Mesodermal cell (in vitro differentiated cells): ENCODE measurements at regions not wholly inside any gene's neighbourhood (a gene's known extent, or its start where the extent isn't known, plus 50 kb on each side); places are given as distances from the start of the nearest gene placed in this dataset.

Source experiments
- H3K27ac ChIP-seq: 2 replicates; pipeline ENCODE4 v1.7.0; 2013; ENCODE audit warnings: mild to moderate bottlenecking, low read depth, low read length, moderate library complexity; ENCODE audit not compliant: severe bottlenecking
- H3K36me3 ChIP-seq: 2 replicates; pipeline ENCODE4 v1.7.1; 2013; ENCODE audit warnings: mild to moderate bottlenecking, low read length, moderate library complexity; ENCODE audit not compliant: control insufficient read depth, insufficient read depth
- H3K4me1 ChIP-seq: one replicate; pipeline ENCODE4 v1.7.1; 2013; ENCODE audit warnings: mild to moderate bottlenecking, low read length; ENCODE audit not compliant: insufficient read depth, control insufficient read depth, poor library complexity, severe bottlenecking
- H3K4me3 ChIP-seq: 2 replicates; pipeline ENCODE4 v1.7.0; 2013; ENCODE audit warnings: low read length, control low read depth, mild to moderate bottlenecking; ENCODE audit not compliant: insufficient read depth, poor library complexity, severe bottlenecking; ENCODE audit errors: extremely low read depth
- H3K9me3 ChIP-seq: 2 replicates; pipeline ENCODE4 v1.7.1; 2013; ENCODE audit warnings: mild to moderate bottlenecking, low read length, moderate library complexity; ENCODE audit not compliant: control insufficient read depth
- WGBS, 2 experiments: methylation state at CpG; one replicate each; pipeline ENCODE4 v1.1.5; 2013; ENCODE audit warnings: missing lambda C conversion rate in 2 of 2; ENCODE audit not compliant: insufficient coverage in 2 of 2; 5-methylcytosine and 5-hydroxymethylcytosine counted together

GRCh38 chr15:97875025-97875512 lies 85.4 kb upstream of the ARRDC4 start:
- 95 to 100% methylated on average over 4 to 5 of the region's 6 CpGs for WGBS, 2 experiments
- no peak overlapping the region for H3K4me3 ChIP-seq
- no peaks in the 10 kb centered on the region for H3K36me3 ChIP-seq
- no peaks in the 10 kb centered on the region for H3K4me1 ChIP-seq
- H3K27ac ChIP-seq = no peak overlapping the region
- H3K9me3 ChIP-seq = no peaks in the 10 kb centered on the region

GRCh38 chr15:97875513-97876280 lies 84.8 kb upstream of the ARRDC4 start:
- H3K4me1 ChIP-seq = no peaks in the 10 kb centered on the region
- no peaks in the 10 kb centered on the region for H3K36me3 ChIP-seq
- no peak overlapping the region for H3K4me3 ChIP-seq
- no peak overlapping the region for H3K27ac ChIP-seq
- no peaks in the 10 kb centered on the region for H3K9me3 ChIP-seq
- WGBS, 2 experiments = 93 to 95% methylated on average over 35 to 46 of the region's 49 CpGs

DNA sequence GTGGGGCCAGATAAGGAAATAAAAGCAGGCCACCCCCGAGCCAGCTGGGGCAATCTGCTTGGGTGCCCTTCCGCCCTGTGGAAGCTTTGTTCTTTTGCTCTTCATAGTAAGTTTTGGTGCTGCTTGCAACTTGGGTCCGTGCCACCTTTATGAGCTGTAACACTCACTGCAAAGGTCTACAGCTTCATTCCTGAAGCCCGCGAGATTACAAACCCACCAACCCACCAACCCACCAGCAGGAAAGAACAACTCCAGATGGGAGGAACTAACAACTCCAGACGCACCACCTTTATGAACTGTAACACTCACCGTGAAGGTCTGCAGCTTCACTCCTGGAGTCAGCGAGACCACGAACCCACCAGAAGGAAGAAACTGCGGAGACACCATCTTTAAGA lies 84.2 kb upstream of the ARRDC4 start:
- H3K36me3 ChIP-seq = no peaks in the 10 kb centered on the region
- no peak overlapping the region for H3K4me3 ChIP-seq
- H3K27ac ChIP-seq = no peak overlapping the region
- 88 to 94% methylated on average over 5 to 8 of the region's 10 CpGs for WGBS, 2 experiments
- H3K9me3 ChIP-seq = no peaks in the 10 kb centered on the region
- H3K4me1 ChIP-seq = no peaks in the 10 kb centered on the region

- no peak overlapping the region for H3K27ac ChIP-seq
- no peaks in the 10 kb centered on the region for H3K9me3 ChIP-seq
- no peaks in the 10 kb centered on the region for H3K36me3 ChIP-seq
- 70 to 73% methylated on average over 6 of the region's 8 CpGs for WGBS, 2 experiments
- no peak overlapping the region for H3K4me3 ChIP-seq
- H3K4me1 ChIP-seq = no peaks in the 10 kb centered on the region
Measured at GRCh38 chr15:97881346-97881965, 79.0 kb upstream of the ARRDC4 start.

- Histone ChIP-seq H3K27ac (no peak overlapping the region), H3K9me3 (no peaks in the 10 kb centered on the region), H3K4me3 (no peak overlapping the region), H3K4me1 (no peaks in the 10 kb centered on the region), H3K36me3 (no peaks in the 10 kb centered on the region)
- WGBS, 2 experiments = 80 to 100% methylated on average over 1 of the region's 3 CpGs
Measured at GRCh38 chr15:97884513-97885131, 75.9 kb upstream of the ARRDC4 start.

- Histone ChIP-seq H3K36me3 (no peaks in the 10 kb centered on the region), H3K27ac (no peak overlapping the region), H3K9me3 (no peaks in the 10 kb centered on the region), H3K4me3 (no peak overlapping the region), H3K4me1 (no peaks in the 10 kb centered on the region)
- WGBS, 2 experiments = no CpG with 5 or more reads among the region's 1 CpG
Measured at GRCh38 chr15:97890307-97890706, 70.2 kb upstream of the ARRDC4 start.

DNA sequence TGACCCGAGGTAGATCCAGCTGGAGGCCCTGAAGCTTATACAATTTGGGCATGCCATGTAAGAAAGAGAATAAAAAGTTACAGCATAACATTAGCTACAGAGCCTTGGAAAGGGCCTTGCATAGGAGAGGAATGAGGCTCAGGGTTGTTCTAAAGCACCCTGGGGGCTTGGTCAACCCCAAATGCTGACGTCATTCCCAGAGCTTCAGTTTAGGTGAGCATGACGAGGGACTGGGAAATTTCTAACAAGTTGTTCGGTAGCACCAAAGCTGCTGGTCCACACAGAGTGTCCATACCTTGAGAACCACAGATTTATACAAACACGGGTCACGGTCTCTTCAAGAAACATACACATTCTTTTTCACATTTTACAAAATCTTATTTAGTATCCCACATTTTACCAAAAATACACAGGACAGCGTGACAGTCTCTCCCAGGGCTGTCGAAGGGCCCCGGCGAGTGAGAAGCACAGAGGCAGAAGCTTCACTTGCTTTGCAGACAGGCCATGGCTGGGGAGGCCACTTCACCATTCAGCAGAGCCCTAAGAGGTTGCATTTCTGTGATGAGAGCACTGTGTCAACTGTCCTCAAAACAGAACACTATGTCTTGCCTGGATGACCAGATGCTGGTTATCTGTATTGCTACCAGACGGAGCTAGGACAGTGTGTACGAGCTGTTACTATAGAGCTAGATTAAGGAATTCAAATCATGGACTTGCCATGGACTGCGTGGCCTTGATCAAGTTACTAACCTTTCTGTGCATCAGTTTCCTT lies 68.2 kb upstream of the ARRDC4 start:
- WGBS, 2 experiments = 84 to 89% methylated on average over 9 to 13 of the region's 13 CpGs
- Histone ChIP-seq H3K27ac (no peak overlapping the region), H3K9me3 (no peaks in the 10 kb centered on the region), H3K36me3 (no peaks in the 10 kb centered on the region), H3K4me3 (no peak overlapping the region), H3K4me1 (no peaks in the 10 kb centered on the region)

DNA sequence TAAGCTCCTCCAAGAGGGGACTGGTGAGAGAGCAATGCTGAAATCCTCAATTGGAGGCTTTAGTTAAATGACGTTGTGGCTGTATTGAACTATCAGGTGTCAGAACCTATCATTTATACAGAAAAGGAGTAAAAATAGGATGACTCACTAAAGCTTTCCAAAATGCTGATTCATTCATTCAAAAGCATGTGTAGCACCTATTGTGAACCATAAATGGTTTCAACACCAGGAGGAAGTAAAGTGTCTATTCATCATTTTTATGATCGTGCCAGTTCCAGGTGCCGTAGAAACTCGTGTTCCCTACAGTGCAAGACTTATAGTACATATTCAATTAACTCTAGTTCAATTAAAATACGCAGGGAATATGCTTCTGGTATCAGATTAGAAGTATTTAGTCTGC lies 66.5 kb upstream of the ARRDC4 start:
- H3K4me3 ChIP-seq = no peak overlapping the region
- H3K36me3 ChIP-seq = no peaks in the 10 kb centered on the region
- no peak overlapping the region for H3K27ac ChIP-seq
- no peaks in the 10 kb centered on the region for H3K4me1 ChIP-seq
- H3K9me3 ChIP-seq = no peaks in the 10 kb centered on the region
- 58 to 75% methylated on average over 2 to 3 of the region's 5 CpGs for WGBS, 2 experiments

GRCh38 chr15:97899981-97900380 lies 60.5 kb upstream of the ARRDC4 start:
- H3K4me1 ChIP-seq = no peaks in the 10 kb centered on the region
- H3K36me3 ChIP-seq = no peaks in the 10 kb centered on the region
- H3K27ac ChIP-seq = no peak overlapping the region
- H3K4me3 ChIP-seq = no peak overlapping the region
- no peaks in the 10 kb centered on the region for H3K9me3 ChIP-seq
- WGBS, 2 experiments = 67 to 69% methylated on average over 3 to 4 of the region's 5 CpGs

DNA sequence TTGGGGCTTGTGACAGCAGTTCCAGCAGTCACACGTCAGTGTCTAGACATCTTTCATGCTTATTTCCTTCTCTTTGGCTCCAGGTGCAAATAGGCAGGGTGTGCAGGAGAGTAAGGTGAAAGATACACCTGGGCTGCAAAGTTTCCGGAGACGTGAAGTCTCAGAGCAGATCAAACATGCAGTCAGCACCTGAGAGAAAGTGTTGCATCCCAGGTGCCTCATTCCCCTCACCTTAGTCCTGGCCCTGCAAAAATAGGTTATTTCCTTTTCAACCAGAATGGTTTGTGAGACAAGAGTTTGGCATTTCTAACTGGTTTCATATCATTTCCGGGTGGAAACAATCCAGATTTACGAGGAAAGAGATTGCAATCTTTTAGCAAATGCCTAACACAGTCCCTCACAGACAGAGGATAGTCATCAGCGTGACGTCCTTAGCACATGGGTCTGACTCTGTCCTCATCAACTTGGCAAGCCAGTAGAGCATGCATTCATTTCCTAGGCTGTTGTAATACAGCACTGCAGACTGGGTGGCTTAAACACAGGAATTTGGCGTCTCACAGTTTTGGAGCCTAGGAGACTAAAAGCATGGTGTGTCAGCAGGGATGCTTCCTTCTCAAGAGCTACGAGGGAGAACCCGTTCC lies 58.2 kb upstream of the ARRDC4 start:
- 65 to 66% methylated on average over 8 to 9 of the region's 10 CpGs for WGBS, 2 experiments
- Histone ChIP-seq H3K4me3 (no peak overlapping the region), H3K27ac (no peak overlapping the region), H3K4me1 (no peaks in the 10 kb centered on the region), H3K9me3 (no peaks in the 10 kb centered on the region), H3K36me3 (no peaks in the 10 kb centered on the region)
